A549 (cell line): ENCODE measurements at regions not wholly inside any gene's neighbourhood (a gene's known extent, or its start where the extent isn't known, plus 50 kb on each side); places are given as distances from the start of the nearest gene placed in this dataset.

Source experiments
- ATAC-seq, 2 experiments: fragments of 200-7000 bp in 1 of 2; fragments of >200 bp in 1 of 2; cut with Nextera tagmentation in 1 of 2; cut with Tn5 transposase in 1 of 2; 3 replicates each; pipeline versions ENCODE4 v1.8.0 to v1.9.1; 2018 to 2020; ENCODE audit warnings: mild to moderate bottlenecking in 1 of 2, moderate library complexity in 1 of 2
- CTCF ChIA-PET: fragments of 300-600 bp; sonication (Branson Sonifier 250); formaldehyde crosslinking; extraction: SDS; loops from one replicate; lab custom pipeline; 2021; ENCODE audit warnings: antibody characterized with exemption, inconsistent platforms; lab: Yijun Ruan, JAX
- POLR2A ChIA-PET: fragments of 350-600 bp; formaldehyde crosslinking; extraction: SDS; loops from one replicate; lab custom pipeline; 2021; ENCODE audit warnings: antibody characterized with exemption, inconsistent platforms; lab: Yijun Ruan, JAX
- DNase-seq, 2 experiments: peaks; one replicate each; pipeline versions ENCODE4 v3.0.0 to v3.0.0-alpha.2; 2011 to 2016; ENCODE audit warnings: low read depth in 1 of 2, low spot score in 1 of 2
- FAIRE-seq: peaks from 2 replicates; lab custom pipeline; 2011; peaks lifted over from hg19 to GRCh38; lab: Jason Lieb, UNC
- H3K27ac ChIP-seq, 2 experiments: fragments of >200 bp; sonication (Bioruptor Twin); formaldehyde crosslinking; 3 replicates each; pipeline ENCODE4 v1.5.1; 2016 to 2017
- H3K4me1 ChIP-seq: fragments of >200 bp; sonication (Bioruptor Twin); formaldehyde crosslinking; 3 replicates; pipeline ENCODE4 v1.6.1; 2016
- H3K4me2 ChIP-seq: fragments of >200 bp; sonication (Bioruptor Twin); formaldehyde crosslinking; 3 replicates; pipeline ENCODE4 v1.6.1; 2016
- H3K4me3 ChIP-seq: fragments of >200 bp; sonication (Bioruptor Twin); formaldehyde crosslinking; 3 replicates; pipeline ENCODE4 v1.5.1; 2016
- H3K9me3 ChIP-seq: fragments of >200 bp; sonication (Bioruptor Twin); formaldehyde crosslinking; 3 replicates; pipeline ENCODE4 v1.6.1; 2016
- ATOH8 ChIP-seq: fragments of 250-450 bp; sonication (Bioruptor Pico); IDR thresholded peaks from 2 replicates; pipeline ENCODE4 v1.5.0; 2020; ENCODE audit warnings: low read depth, mild to moderate bottlenecking, moderate library complexity
- CBX8 ChIP-seq: fragments of 200-600 bp; sonication (generic); IDR thresholded peaks from 2 replicates; pipeline ENCODE4 v1.6.1; 2016
- CTCF ChIP-seq: fragments of >200 bp; sonication (Bioruptor Twin); formaldehyde crosslinking; IDR thresholded peaks from 3 replicates; pipeline ENCODE4 v1.5.1; 2016
- EHMT2 ChIP-seq: fragments of 200-600 bp; sonication (generic); IDR thresholded peaks from 2 replicates; pipeline ENCODE4 v1.6.1; 2016; ENCODE audit warnings: antibody characterized with exemption, low read depth, mild to moderate bottlenecking, moderate library complexity
- FOSB ChIP-seq: fragments of 250-450 bp; sonication (Bioruptor Pico); IDR thresholded peaks from 2 replicates; pipeline ENCODE4 v1.5.0; 2020; ENCODE audit warnings: mild to moderate bottlenecking, moderate library complexity
- FOXS1 ChIP-seq: fragments of 250-450 bp; sonication (Bioruptor Pico); IDR thresholded peaks from 2 replicates; pipeline ENCODE4 v1.5.0; 2020; ENCODE audit warnings: mild to moderate bottlenecking, moderate library complexity
- HDAC2 ChIP-seq: fragments of 200-600 bp; sonication (generic); IDR thresholded peaks from 2 replicates; pipeline ENCODE4 v1.6.1; 2016
- HEYL ChIP-seq: fragments of 250-450 bp; sonication (Bioruptor Pico); IDR thresholded peaks from 2 replicates; pipeline ENCODE4 v1.8.0; 2021; ENCODE audit warnings: mild to moderate bottlenecking, moderate library complexity
- HOXA7 ChIP-seq: fragments of 250-450 bp; sonication (Bioruptor Pico); IDR thresholded peaks from 2 replicates; pipeline ENCODE4 v1.5.0; 2020; ENCODE audit warnings: mild to moderate bottlenecking, moderate library complexity
- HOXB5 ChIP-seq: fragments of 250-450 bp; sonication (Bioruptor Pico); IDR thresholded peaks from 2 replicates; pipeline ENCODE4 v1.5.0; 2020; ENCODE audit warnings: mild to moderate bottlenecking, moderate library complexity
- JUN ChIP-seq, 2 experiments: fragments of >200 bp; sonication (Bioruptor Twin); formaldehyde crosslinking; IDR thresholded peaks; 2 replicates in 1 of 2; 3 replicates in 1 of 2; pipeline ENCODE4 v1.6.1; 2016 to 2017
- JUNB ChIP-seq: fragments of >200 bp; sonication (Bioruptor Twin); formaldehyde crosslinking; IDR thresholded peaks from 2 replicates; pipeline ENCODE4 v1.6.1; 2016
- KDM1A ChIP-seq: fragments of 200-600 bp; sonication (generic); IDR thresholded peaks from 2 replicates; pipeline ENCODE4 v1.6.1; 2016; ENCODE audit warnings: low read depth, mild to moderate bottlenecking
- KDM5A ChIP-seq: fragments of 200-600 bp; sonication (generic); IDR thresholded peaks from 2 replicates; pipeline ENCODE4 v1.6.1; 2016; ENCODE audit warnings: antibody characterized with exemption, mild to moderate bottlenecking
- MAFK ChIP-seq: fragments of 450-650 bp; IDR thresholded peaks from 2 replicates; pipeline ENCODE4 v1.6.1; 2014; ENCODE audit not compliant: partially characterized antibody
- MAX ChIP-seq: IDR thresholded peaks from 2 replicates; pipeline ENCODE4 v1.6.1; 2012
- MAZ ChIP-seq: fragments of 150-350 bp; IDR thresholded peaks from 2 replicates; pipeline ENCODE4 v1.6.1; 2014; ENCODE audit warnings: antibody characterized with exemption, low read depth, low read length, borderline replicate concordance
- NFE2L2 ChIP-seq: fragments of 150-350 bp; conservative IDR thresholded peaks from 2 replicates; pipeline ENCODE4 v1.6.1; 2014; ENCODE audit warnings: low read length
- NR3C1 ChIP-seq: fragments of >200 bp; sonication (Bioruptor Twin); formaldehyde crosslinking; IDR thresholded peaks from 3 replicates; pipeline ENCODE4 v1.6.1; 2017
- POLR2A ChIP-seq: IDR thresholded peaks from 2 replicates; pipeline ENCODE4 v1.6.1; 2012; ENCODE audit warnings: mild to moderate bottlenecking, low read length
- RFX5 ChIP-seq: fragments of 450-650 bp; IDR thresholded peaks from 2 replicates; pipeline ENCODE4 v1.7.1; 2014; ENCODE audit warnings: antibody characterized with exemption, mild to moderate bottlenecking, moderate library complexity
- RNF2 ChIP-seq: fragments of 200-600 bp; sonication (generic); IDR thresholded peaks from 2 replicates; pipeline ENCODE4 v1.6.1; 2016; ENCODE audit warnings: low read depth, mild to moderate bottlenecking, antibody characterized with exemption, moderate library complexity, borderline replicate concordance
- SMC3 ChIP-seq: fragments of >200 bp; sonication (Bioruptor Twin); formaldehyde crosslinking; IDR thresholded peaks from 3 replicates; pipeline ENCODE4 v1.6.1; 2018; ENCODE audit warnings: inconsistent platforms
- TFCP2L1 ChIP-seq: fragments of 250-450 bp; sonication (Bioruptor Pico); IDR thresholded peaks from 2 replicates; pipeline ENCODE4 v1.5.0; 2021; ENCODE audit warnings: mild to moderate bottlenecking
- USF2 ChIP-seq: fragments of 450-650 bp; IDR thresholded peaks from 2 replicates; pipeline ENCODE4 v1.6.1; 2014; ENCODE audit warnings: antibody characterized with exemption
- ZFP36 ChIP-seq: fragments of 450-650 bp; IDR thresholded peaks from 2 replicates; pipeline ENCODE4 v1.6.1; 2014; ENCODE audit warnings: borderline replicate concordance; ENCODE audit not compliant: partially characterized antibody
- ZNF302 ChIP-seq: fragments of 250-450 bp; sonication (Bioruptor Pico); IDR thresholded peaks from 2 replicates; pipeline ENCODE4 v1.9.0; 2021; ENCODE audit warnings: inconsistent platforms, mild to moderate bottlenecking, moderate library complexity
- WGBS: methylation state at CpG from one replicate; pipeline ENCODE4 v1.1.6; 2017; ENCODE audit errors: missing lambda C conversion rate; 5-methylcytosine and 5-hydroxymethylcytosine counted together

- ChIA-PET CTCF (no interaction called here), POLR2A (no interaction called here)
- no peaks in the 10 kb centered on the region; the same call in 2 of the 3 replicates for H3K9me3 ChIP-seq
- H3K4me2 ChIP-seq = no peak overlapping the region
- no peaks in the 10 kb centered on the region for H3K4me1 ChIP-seq
- DNase-seq (no peak), FAIRE-seq (no peak)
- TF ChIP-seq USF2 = no peak
- no peak for TF ChIP-seq HOXA7 (CRISPR knock-in tag)
- no peak for TF ChIP-seq MAX
- TF ChIP-seq RFX5 = no peak
- TF ChIP-seq CTCF = no peak
- no peak for TF ChIP-seq ATOH8 (CRISPR knock-in tag)
- TF ChIP-seq JUN (IDR thresholded peaks at IDR 0.05) = no peak
- TF ChIP-seq HDAC2 = no peak
- TF ChIP-seq, all 56 proteins: peak for 0
- ATAC-seq = no peak
- Histone ChIP-seq H3K27ac (no peak overlapping the region), H3K4me3 (no peak overlapping the region)
- 57% methylated on average over 21 of the region's 21 CpGs for WGBS
These were observed 222.9 kb downstream of the NDUFA10 start for GRCh38 chr2:239802185-239802649.

GRCh38 chr2:239801404-239802184, 223.5 kb downstream of the NDUFA10 start:
- Histone ChIP-seq H3K27ac (no peak overlapping the region), H3K4me2 (no peak overlapping the region), H3K4me3 (no peak overlapping the region), H3K4me1 (no peaks in the 10 kb centered on the region), H3K9me3 (no peaks in the 10 kb centered on the region; the same call in 2 of the 3 replicates)
- no peak for FAIRE-seq
- TF ChIP-seq KDM1A (no peak), KDM5A (no peak), CTCF (no peak), SMC3 (no peak), HOXA7 (CRISPR knock-in tag) (no peak), MAFK (no peak)
- ChIA-PET CTCF (no interaction called here), POLR2A (no interaction called here)
- WGBS = 40% methylated on average over 15 of the region's 22 CpGs
- DNase-seq = no peak
- ATAC-seq = no peak; a peak in 1 of 6 replicates

GRCh38 chr2:239800785-239801386, 224.3 kb downstream of the NDUFA10 start:
- FAIRE-seq = no peak
- H3K9me3 ChIP-seq = no peaks in the 10 kb centered on the region; the same call in 2 of the 3 replicates
- no peak overlapping the region for H3K4me2 ChIP-seq
- TF ChIP-seq RFX5 (no peak), MAZ (no peak), CBX8 (no peak), ZNF302 (no peak), EHMT2 (no peak), RNF2 (no peak), HOXB5 (CRISPR knock-in tag) (no peak), ATOH8 (CRISPR knock-in tag) (no peak), NFE2L2 (no peak), POLR2A (no peak), JUNB (no peak), ZFP36 (no peak), TFCP2L1 (CRISPR knock-in tag) (no peak), FOXS1 (CRISPR knock-in tag) (no peak), FOSB (CRISPR knock-in tag) (no peak), HDAC2 (no peak), NR3C1 (no peak), HEYL (no peak)
- no peak overlapping the region for H3K27ac ChIP-seq
- 56% methylated on average over 22 of the region's 22 CpGs for WGBS
- DNase-seq = no peak
- H3K4me1 ChIP-seq = no peaks in the 10 kb centered on the region
- H3K4me3 ChIP-seq = no peak overlapping the region
- no peak for ATAC-seq
- ChIA-PET POLR2A (no interaction called here), CTCF (interaction anchor here (1.1 kb wide), 1 partner anchor 14 kb away, joined by 3 read pairs; no protein-coding TSS in a partner anchor)
